PC-9 (cell line): ENCODE measurements at regions not wholly inside any gene's neighbourhood (a gene's known extent, or its start where the extent isn't known, plus 50 kb on each side); places are given as distances from the start of the nearest gene placed in this dataset.

Experiments used
- BruUV-seq: library from RNA; stranded (reverse); fragments of 400-500 nt; replicated peaks from 2 replicates; lab custom pipeline; 2021; lab: Mats Ljungman, UMichigan
- CTCF ChIA-PET: fragments of 300-600 bp; sonication (Branson Sonifier 250); formaldehyde crosslinking; loops from one replicate; lab custom pipeline; 2022; ENCODE audit warnings: antibody characterized with exemption; lab: Charles Lee
- POLR2A ChIA-PET: fragments of 300-600 bp; sonication (Branson Sonifier 250); formaldehyde crosslinking; loops from one replicate; lab custom pipeline; 2022; ENCODE audit warnings: antibody characterized with exemption; ENCODE audit not compliant: unreplicated experiment; lab: Charles Lee
- DNase-seq, 2 experiments: peaks; one replicate each; pipeline versions ENCODE4 v3.0.0 to v3.0.0-alpha.2; 2015 to 2022; ENCODE audit warnings: mixed read lengths in 1 of 2
- H2AFZ ChIP-seq: fragments of 200-600 bp; sonication (generic); 2 replicates; pipeline ENCODE4 v1.8.1; 2017; ENCODE audit warnings: antibody characterized with exemption
- H3F3A ChIP-seq: fragments of 200-600 bp; sonication (generic); 2 replicates; pipeline ENCODE4 v1.8.1; 2017; ENCODE audit warnings: antibody characterized with exemption, mild to moderate bottlenecking, low read depth; ENCODE audit not compliant: insufficient read depth
- H3K27ac ChIP-seq: fragments of 200-600 bp; sonication (generic); 2 replicates; pipeline ENCODE4 v1.6.1; 2016; ENCODE audit warnings: mixed run types
- H3K27me3 ChIP-seq: fragments of 200-600 bp; sonication (generic); 2 replicates; pipeline ENCODE4 v1.6.1; 2016; ENCODE audit warnings: low read depth, mixed run types; ENCODE audit not compliant: insufficient read depth
- H3K36me3 ChIP-seq: fragments of 200-600 bp; sonication (generic); 2 replicates; pipeline ENCODE4 v1.6.1; 2016; ENCODE audit warnings: low read depth, mixed run types
- H3K4me1 ChIP-seq: fragments of 200-600 bp; sonication (generic); replicated peaks from 2 replicates; pipeline ENCODE4 v1.6.1; 2016; ENCODE audit warnings: mixed run types; ENCODE audit not compliant: insufficient read depth
- H3K4me2 ChIP-seq: fragments of 200-600 bp; sonication (generic); 2 replicates; pipeline ENCODE4 v1.6.1; 2017; ENCODE audit warnings: mixed run types
- H3K4me3 ChIP-seq: fragments of 200-600 bp; sonication (generic); 2 replicates; pipeline ENCODE4 v1.6.1; 2016; ENCODE audit warnings: mixed run types
- H3K79me2 ChIP-seq: fragments of 200-600 bp; sonication (generic); 2 replicates; pipeline ENCODE4 v1.6.1; 2017; ENCODE audit warnings: low read depth, mixed run types
- H3K9me2 ChIP-seq: fragments of 200-600 bp; sonication (generic); 2 replicates; pipeline ENCODE4 v1.8.1; 2017; ENCODE audit warnings: mild to moderate bottlenecking; ENCODE audit not compliant: insufficient read depth
- H3K9me3 ChIP-seq: fragments of 200-600 bp; sonication (generic); 2 replicates; pipeline ENCODE4 v1.8.1; 2016; ENCODE audit warnings: low read depth; ENCODE audit not compliant: insufficient read depth
- H4K20me1 ChIP-seq: fragments of 200-600 bp; sonication (generic); 2 replicates; pipeline ENCODE4 v1.8.1; 2017; ENCODE audit not compliant: insufficient read depth
- CTCF ChIP-seq: fragments of 200-600 bp; sonication (generic); conservative IDR thresholded peaks from 2 replicates; pipeline ENCODE4 v1.6.1; 2017; ENCODE audit warnings: mixed run types, antibody characterized with exemption, mild to moderate bottlenecking, moderate library complexity
- EZH2 ChIP-seq: fragments of 200-600 bp; sonication (generic); IDR thresholded peaks from 2 replicates; pipeline ENCODE4 v1.8.0; 2017; ENCODE audit warnings: antibody characterized with exemption, low read depth
- intact Hi-C: fragments of 100-400 bp; cut with micrococcal nuclease; formaldehyde crosslinking; loops from one replicate; pipeline ENCODE4 v1.10.0; 2022; ENCODE audit not compliant: unreplicated experiment

DNA sequence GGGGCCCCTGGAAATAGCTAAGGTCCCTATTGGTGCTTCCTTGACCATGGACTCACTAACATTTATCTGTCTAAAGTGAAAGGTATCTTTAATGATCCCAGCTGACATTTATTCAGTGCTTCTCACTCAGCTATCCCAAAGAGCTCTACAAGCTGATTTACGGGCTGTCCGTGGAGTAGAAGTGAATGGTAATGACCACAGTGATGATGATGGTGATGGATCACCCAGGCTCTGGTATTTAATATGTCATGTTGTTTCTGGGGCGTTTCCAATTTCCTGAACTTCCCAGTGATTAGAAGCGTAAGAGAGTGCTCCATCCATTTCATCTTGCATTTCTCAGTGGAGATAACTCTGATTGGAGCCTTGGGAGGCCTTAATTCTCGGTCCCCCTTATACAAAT lies 304.3 kb downstream of the HRH4 start:
- intact Hi-C loops, result no loop called here
- Histone ChIP-seq H3K9me3 (no peaks in the 10 kb centered on the region), H3K79me2 (no peaks in the 10 kb centered on the region), H3K36me3 (no peaks in the 10 kb centered on the region), H3K27me3 (no peaks in the 10 kb centered on the region), H3F3A (no peaks in the 10 kb centered on the region), H3K27ac (no peak overlapping the region), H4K20me1 (no peaks in the 10 kb centered on the region), H3K4me2 (no peak overlapping the region), H3K9me2 (no peaks in the 10 kb centered on the region), H2AFZ (no peak overlapping the region), H3K4me1 (no peaks in the 10 kb centered on the region), H3K4me3 (no peak overlapping the region)
- DNase-seq, result no peak
- CTCF ChIA-PET, result no interaction called here
- TF ChIP-seq CTCF (no peak), EZH2 (no peak)
- POLR2A ChIA-PET, result no interaction called here
- BruUV-seq, result no TSS peak

DNA sequence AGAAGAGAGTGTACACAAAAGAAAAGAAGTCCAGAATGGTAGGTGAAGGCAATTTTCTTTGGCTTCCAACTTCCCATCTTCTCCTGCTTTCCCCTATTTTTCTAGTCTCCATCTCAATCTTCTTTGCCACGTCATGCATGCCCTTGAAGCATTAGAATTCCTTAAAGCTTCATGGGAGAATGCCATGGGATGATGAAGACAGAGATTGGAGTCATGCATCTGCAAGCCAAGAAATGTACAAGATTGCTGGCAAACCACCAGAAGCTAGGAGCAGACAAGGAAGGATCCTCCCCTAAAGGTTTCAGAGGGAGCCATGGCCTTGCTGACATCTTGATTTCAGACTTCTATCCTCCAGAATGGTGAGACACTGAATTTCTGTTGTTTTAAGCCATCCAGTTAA lies 305.9 kb downstream of the HRH4 start:
- Histone ChIP-seq H4K20me1 (no peaks in the 10 kb centered on the region), H3F3A (no peaks in the 10 kb centered on the region), H2AFZ (no peak overlapping the region)

GRCh38 chr18:24770311-24771024 lies 310.0 kb downstream of the HRH4 start:
- Histone ChIP-seq H3K27ac (no peak overlapping the region), H3K4me1 (no peaks in the 10 kb centered on the region), H3K27me3 (no peaks in the 10 kb centered on the region), H3K9me2 (no peaks in the 10 kb centered on the region), H3F3A (no peaks in the 10 kb centered on the region), H2AFZ (no peak overlapping the region), H3K9me3 (no peaks in the 10 kb centered on the region), H4K20me1 (no peaks in the 10 kb centered on the region), H3K4me2 (no peak overlapping the region), H3K79me2 (no peaks in the 10 kb centered on the region), H3K4me3 (no peak overlapping the region), H3K36me3 (no peaks in the 10 kb centered on the region)
- TF ChIP-seq CTCF, result no peak
- TF ChIP-seq EZH2, result no peak
- POLR2A ChIA-PET, result no interaction called here
- CTCF ChIA-PET, result no interaction called here
- no TSS peak for BruUV-seq
- no peak for DNase-seq
- intact Hi-C loops, result no loop called here

More for the DNA sequence above, 305.9 kb downstream of the HRH4 start:
- DNase-seq, result no peak
- Histone ChIP-seq H3K27ac (no peak overlapping the region), H3K4me3 (no peak overlapping the region), H3K79me2 (no peaks in the 10 kb centered on the region), H3K4me2 (no peak overlapping the region), H3K36me3 (no peaks in the 10 kb centered on the region), H3K9me2 (no peaks in the 10 kb centered on the region), H3K27me3 (no peaks in the 10 kb centered on the region), H3K9me3 (no peaks in the 10 kb centered on the region), H3K4me1 (no peaks in the 10 kb centered on the region)
- intact Hi-C loops, result no loop called here
- TF ChIP-seq CTCF (no peak), EZH2 (no peak)
- POLR2A ChIA-PET, result no interaction called here
- CTCF ChIA-PET, result no interaction called here
- BruUV-seq, result no TSS peak
